Stomach (tissue), 8 donors: ENCODE measurements at regions not wholly inside any gene's neighbourhood (a gene's known extent, or its start where the extent isn't known, plus 50 kb on each side); places are given as distances from the start of the nearest gene placed in this dataset.

Experiments
- DNase-seq, 2 donors: peaks; one replicate each; pipeline versions ENCODE4 v3.0.0 to v3.0.0-alpha.2; 2013 to 2019
- H3K27ac ChIP-seq, 5 donors: fragments of 200-600 bp in 4 of 5; sonication (generic) in 4 of 5; one replicate each; pipeline ENCODE4 v1.5.1; 2013 to 2019; ENCODE audit warnings: mild to moderate bottlenecking in 1 of 5, moderate library complexity in 1 of 5
- H3K27me3 ChIP-seq, 3 donors: fragments of 200-600 bp; sonication (generic); one replicate each; pipeline ENCODE4 v1.5.1; 2017 to 2019; ENCODE audit warnings: mixed run types in 1 of 3
- H3K36me3 ChIP-seq, 4 donors: fragments of 200-600 bp; sonication (generic); 1 replicate in 3 of 4; 2 replicates in 1 of 4; pipeline ENCODE4 v1.5.1; 2016 to 2019
- H3K4me1 ChIP-seq, 4 donors: fragments of 200-600 bp; sonication (generic); one replicate each; pipeline ENCODE4 v1.5.1; 2016 to 2019
- H3K4me3 ChIP-seq, 4 donors: fragments of 200-600 bp; sonication (generic) in 3 of 4; one replicate each; pipeline ENCODE4 v1.5.1; 2016 to 2019; ENCODE audit warnings: mild to moderate bottlenecking in 1 of 4
- H3K9me3 ChIP-seq, 4 donors: fragments of 200-600 bp; sonication (generic); one replicate each; pipeline ENCODE4 v1.5.1; 2016 to 2019
- EP300 ChIP-seq: sonication (generic); formaldehyde crosslinking; IDR thresholded peaks from one replicate; pipeline ENCODE4 v1.6.1; 2017; ENCODE audit warnings: antibody characterized with exemption
- POLR2A ChIP-seq, 4 donors: fragments of 450-650 bp; IDR thresholded peaks; one replicate each; pipeline ENCODE4 v1.6.1; 2016; ENCODE audit warnings: antibody characterized with exemption in 4 of 4, control low read depth in 2 of 4, mild to moderate bottlenecking in 1 of 4, moderate library complexity in 1 of 4
- POLR2AphosphoS5 ChIP-seq, 3 donors: sonication (generic); formaldehyde crosslinking; IDR thresholded peaks; one replicate each; pipeline ENCODE4 v1.6.1; 2016; ENCODE audit warnings: antibody characterized with exemption in 3 of 3
- WGBS, 5 donors: extraction: QIAGEN DNeasy Blood & Tissue Kit in 3 of 5; methylation state at CpG; one replicate each; pipeline versions ENCODE4 v1.1.5 to v1.1.7; 2013 to 2018; 5-methylcytosine and 5-hydroxymethylcytosine counted together
- intact Hi-C: fragments of 100-400 bp; cut with DNase I; formaldehyde crosslinking; loops from one replicate; pipeline ENCODE4 v1.15.1; 2023; ENCODE audit warnings: low total_unique reads
- TF ChIP-seq, protein P1 (sequence below), 7 experiments: fragments of 450-650 bp in 4 of 7; fragments of 200-600 bp in 3 of 7; sonication (generic) in 3 of 7; IDR thresholded peaks; one replicate each; pipeline ENCODE4 v1.5.1; 2016 to 2019; ENCODE audit warnings: antibody characterized with exemption in 7 of 7, control low read depth in 2 of 7, mild to moderate bottlenecking in 1 of 7
- donor health status: healthy with polysubstance abuse.
- donor health status: Bipolar disorder and iron deficiency.
- donor health status: healthy.

DNA sequence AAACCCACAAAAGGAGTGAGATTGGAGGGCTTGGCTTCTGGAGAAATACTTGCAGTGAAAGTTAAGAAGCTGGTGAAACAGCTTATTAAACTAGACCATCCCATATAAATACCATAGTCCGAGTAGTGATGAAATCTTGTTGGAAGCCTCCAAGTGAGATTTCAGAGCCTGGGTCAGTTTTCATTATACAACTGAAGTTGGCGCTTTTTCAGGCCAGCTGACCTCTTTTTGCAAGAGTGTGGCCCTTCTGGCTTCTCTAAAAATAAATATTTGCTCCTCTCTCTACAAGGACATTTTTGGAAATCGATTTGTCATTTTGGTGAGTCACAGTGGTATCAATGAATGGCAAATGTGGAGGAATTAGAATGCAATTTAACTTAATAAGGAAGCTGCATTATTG lies 51.2 kb upstream of the THRB start:
- WGBS, 5 donors = 47 to 67% (median 60%) methylated on average over 3 of the region's 3 CpGs
- no peak for DNase-seq
- no peak overlapping the region for H3K27ac ChIP-seq

DNA sequence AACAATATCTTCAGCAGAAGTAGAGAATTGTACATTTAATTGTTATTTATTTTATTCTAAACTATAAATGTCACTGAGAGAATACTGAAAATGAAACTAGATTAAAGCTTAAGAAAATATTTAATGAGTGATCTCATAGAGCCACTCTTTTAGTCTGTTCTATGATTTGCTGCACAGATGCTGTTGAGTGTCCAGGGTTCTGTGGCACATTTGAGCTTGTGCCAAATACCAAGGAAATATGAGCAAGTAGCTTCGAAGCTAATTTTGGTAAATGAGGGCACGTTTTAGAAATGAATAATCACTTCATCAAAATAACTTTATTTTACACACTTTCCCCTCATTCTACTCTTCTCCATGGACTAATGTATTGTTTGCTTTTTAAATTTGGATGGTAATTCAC lies 53.6 kb upstream of the THRB start:
- intact Hi-C loops = no loop called here
- no peaks in the 10 kb centered on the region for H3K36me3 ChIP-seq
- H3K9me3 ChIP-seq = no peaks in the 10 kb centered on the region
- TF ChIP-seq POLR2AphosphoS5 (IDR thresholded peaks at IDR 0.05) = no peak
- TF ChIP-seq, protein P1, sequence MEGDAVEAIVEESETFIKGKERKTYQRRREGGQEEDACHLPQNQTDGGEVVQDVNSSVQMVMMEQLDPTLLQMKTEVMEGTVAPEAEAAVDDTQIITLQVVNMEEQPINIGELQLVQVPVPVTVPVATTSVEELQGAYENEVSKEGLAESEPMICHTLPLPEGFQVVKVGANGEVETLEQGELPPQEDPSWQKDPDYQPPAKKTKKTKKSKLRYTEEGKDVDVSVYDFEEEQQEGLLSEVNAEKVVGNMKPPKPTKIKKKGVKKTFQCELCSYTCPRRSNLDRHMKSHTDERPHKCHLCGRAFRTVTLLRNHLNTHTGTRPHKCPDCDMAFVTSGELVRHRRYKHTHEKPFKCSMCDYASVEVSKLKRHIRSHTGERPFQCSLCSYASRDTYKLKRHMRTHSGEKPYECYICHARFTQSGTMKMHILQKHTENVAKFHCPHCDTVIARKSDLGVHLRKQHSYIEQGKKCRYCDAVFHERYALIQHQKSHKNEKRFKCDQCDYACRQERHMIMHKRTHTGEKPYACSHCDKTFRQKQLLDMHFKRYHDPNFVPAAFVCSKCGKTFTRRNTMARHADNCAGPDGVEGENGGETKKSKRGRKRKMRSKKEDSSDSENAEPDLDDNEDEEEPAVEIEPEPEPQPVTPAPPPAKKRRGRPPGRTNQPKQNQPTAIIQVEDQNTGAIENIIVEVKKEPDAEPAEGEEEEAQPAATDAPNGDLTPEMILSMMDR (IDR thresholded peaks at IDR 0.05) = no peak
- no peak for TF ChIP-seq EP300
- no peak for TF ChIP-seq POLR2A (IDR thresholded peaks at IDR 0.05)
- H3K27ac ChIP-seq = peak overlapping the region in 1 of 5 donors; percentile 25
- peak in 1 of 2 donors; percentile 25 for DNase-seq
- H3K4me1 ChIP-seq = peaks cover 0 to 13% (median 2%) of the 10 kb centered on the region in 4 donors
- 22 to 44% (median 40%) methylated on average over 2 of the region's 2 CpGs for WGBS, 5 donors
- no peak overlapping the region for H3K4me3 ChIP-seq
- no peaks in the 10 kb centered on the region for H3K27me3 ChIP-seq

More for the DNA sequence above, 51.2 kb upstream of the THRB start:
- peaks cover 0 to 14% (median 2%) of the 10 kb centered on the region in 4 donors for H3K4me1 ChIP-seq
- no peaks in the 10 kb centered on the region for H3K27me3 ChIP-seq
- TF ChIP-seq POLR2A (IDR thresholded peaks at IDR 0.05) (no peak), POLR2AphosphoS5 (IDR thresholded peaks at IDR 0.05) (no peak), EP300 (no peak)
- TF ChIP-seq, protein P1 (IDR thresholded peaks at IDR 0.05) = no peak
- H3K9me3 ChIP-seq = no peaks in the 10 kb centered on the region
- intact Hi-C loops = no loop called here
- H3K36me3 ChIP-seq = no peaks in the 10 kb centered on the region
- no peak overlapping the region for H3K4me3 ChIP-seq

DNA sequence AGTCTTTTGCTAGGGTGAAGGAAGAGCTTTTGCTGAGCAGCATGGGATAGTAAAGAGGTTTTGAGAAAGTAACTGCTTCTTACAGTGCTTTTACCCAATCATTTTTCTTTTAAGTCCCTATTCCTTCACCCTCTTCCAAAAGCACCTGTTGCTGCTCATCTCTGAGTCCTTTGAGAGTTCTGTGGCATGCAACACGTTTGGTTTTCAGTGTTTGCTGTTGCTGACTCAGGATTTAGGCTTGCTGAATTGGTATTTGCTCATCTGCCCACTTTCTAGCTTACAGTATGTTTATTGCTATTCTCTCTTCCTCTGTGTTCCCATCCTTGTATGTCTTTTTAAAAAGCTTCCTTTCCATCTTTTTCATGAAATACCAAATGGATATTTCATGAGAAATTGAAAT lies 55.9 kb upstream of the THRB start:
- H3K4me3 ChIP-seq = no peak overlapping the region
- intact Hi-C loops = no loop called here
- WGBS, 5 donors = 14 to 26% (median 17%) methylated on average over 1 of the region's 1 CpG
- no peak overlapping the region for H3K27ac ChIP-seq
- no peaks in the 10 kb centered on the region for H3K36me3 ChIP-seq
- peaks cover 0 to 13% (median 2%) of the 10 kb centered on the region in 4 donors for H3K4me1 ChIP-seq
- TF ChIP-seq, protein P1 (IDR thresholded peaks at IDR 0.05) = no peak
- TF ChIP-seq POLR2A (IDR thresholded peaks at IDR 0.05) (no peak), EP300 (no peak), POLR2AphosphoS5 (IDR thresholded peaks at IDR 0.05) (no peak)
- no peaks in the 10 kb centered on the region for H3K9me3 ChIP-seq
- no peaks in the 10 kb centered on the region for H3K27me3 ChIP-seq
- no peak for DNase-seq

DNA sequence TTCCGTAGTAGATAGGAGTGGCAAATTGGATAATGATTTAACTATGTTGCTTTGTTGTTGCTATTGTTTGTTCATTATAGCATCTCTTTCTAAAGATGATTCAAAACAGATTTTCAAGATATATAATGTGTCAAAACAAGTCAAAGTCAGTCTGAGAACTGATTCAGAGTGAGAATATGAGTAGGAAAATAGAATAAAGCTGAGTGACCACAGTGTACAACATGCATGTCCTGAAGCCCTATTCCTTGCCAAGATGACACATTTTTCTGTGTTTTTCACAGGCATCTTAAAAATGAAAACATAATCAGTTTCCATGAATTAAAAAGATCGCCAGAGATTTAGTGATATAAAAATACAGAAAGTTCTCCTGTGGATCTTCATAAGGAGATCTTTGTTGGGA lies 57.0 kb upstream of the THRB start:
- Histone ChIP-seq H3K4me3 (no peak overlapping the region), H3K9me3 (no peaks in the 10 kb centered on the region), H3K27me3 (no peaks in the 10 kb centered on the region), H3K36me3 (no peaks in the 10 kb centered on the region), H3K27ac (no peak overlapping the region), H3K4me1 (peaks cover 0 to 9% (median 2%) of the 10 kb centered on the region in 4 donors)
- 87 to 94% (median 90%) methylated on average over 2 of the region's 2 CpGs for WGBS, 5 donors
- intact Hi-C loops = no loop called here
- DNase-seq = no peak
- TF ChIP-seq POLR2AphosphoS5 (IDR thresholded peaks at IDR 0.05) = no peak
- TF ChIP-seq, protein P1 (IDR thresholded peaks at IDR 0.05) = no peak
- TF ChIP-seq POLR2A (IDR thresholded peaks at IDR 0.05) = no peak
- no peak for TF ChIP-seq EP300
